NOMO-1 (cell line): ENCODE measurements at regions not wholly inside any gene's neighbourhood (a gene's known extent, or its start where the extent isn't known, plus 50 kb on each side); places are given as distances from the start of the nearest gene placed in this dataset.
"Not testable (repeated sequence)": the region's sequence is repeated elsewhere in the genome, so short reads cannot be mapped to it uniquely, and the experiment has no call there.

Source experiments
- DNase-seq, 2 experiments: peaks; one replicate each; lab custom pipeline; 2025; ENCODE audit not compliant: unreplicated experiment in 2 of 2; lab: John Stamatoyannopoulos, UW

- DNase-seq: peak; percentile 69 to 89
Observed at GRCh38 chr12:75944097-75944904, 87.3 kb downstream of the PHLDA1 start.

GRCh38 chr12:75943730-75944096 is 87.9 kb downstream of the PHLDA1 start:
- no peak for DNase-seq

GRCh38 chr12:75941661-75942060 is 89.9 kb downstream of the PHLDA1 start:
- DNase-seq: not testable (repeated sequence)

GRCh38 chr12:75939016-75939642 is 92.4 kb downstream of the PHLDA1 start:
- no peak for DNase-seq

- DNase-seq: no peak
Observed at GRCh38 chr12:75938189-75938588, 93.4 kb downstream of the PHLDA1 start.

GRCh38 chr12:75937486-75937885 is 94.1 kb downstream of the PHLDA1 start:
- DNase-seq: peak in 1 of 2 experiments; percentile 2

- DNase-seq: no peak
Observed at GRCh38 chr12:75936515-75937440, 94.8 kb downstream of the PHLDA1 start.

GRCh38 chr12:75935539-75936242 is 95.9 kb downstream of the PHLDA1 start:
- no peak for DNase-seq

- no peak for DNase-seq
Observed at GRCh38 chr12:75933101-75933500, 98.5 kb downstream of the PHLDA1 start.

GRCh38 chr12:75932241-75932640 is 99.3 kb downstream of the PHLDA1 start:
- no peak for DNase-seq

- peak in 1 of 2 experiments; percentile 42 for DNase-seq
Observed at GRCh38 chr12:75923964-75924666, 107.5 kb downstream of the PHLDA1 start.

- DNase-seq: no peak
Observed at GRCh38 chr12:75922944-75923642, 108.5 kb downstream of the PHLDA1 start.

- no peak for DNase-seq
Observed at GRCh38 chr12:75921622-75922289, 109.8 kb downstream of the PHLDA1 start.

GRCh38 chr12:75917715-75918114 is 113.9 kb downstream of the PHLDA1 start:
- peak; percentile 5 to 28 for DNase-seq

GRCh38 chr12:75917083-75917482 is 114.5 kb downstream of the PHLDA1 start:
- peak; percentile 67 to 87 for DNase-seq

GRCh38 chr12:75913502-75914351 is 117.8 kb downstream of the PHLDA1 start:
- DNase-seq: no peak

GRCh38 chr12:75909714-75910656 is 121.6 kb downstream of the PHLDA1 start:
- DNase-seq: no peak
